Hematopoietic multipotent progenitor cell treated with erythropoietin and hydrocortisone succinate and interleukin-3 and kit ligand, for 4 days (in vitro differentiated cells): ENCODE measurements at regions not wholly inside any gene's neighbourhood (a gene's known extent, or its start where the extent isn't known, plus 50 kb on each side); places are given as distances from the start of the nearest gene placed in this dataset.
"Not testable (repeated sequence)": the region's sequence is repeated elsewhere in the genome, so short reads cannot be mapped to it uniquely, and the experiment has no call there.

ENCODE experiments used
- DNase-seq: peaks from one replicate; pipeline ENCODE4 v3.0.0-alpha.2; 2015

- DNase-seq = not testable (repeated sequence)
Observed at GRCh38 chr9:63912451-63912850, 1372.6 kb downstream of the FOXD4L5 start.

GRCh38 chr9:63909076-63909475, 1375.9 kb downstream of the FOXD4L5 start:
- DNase-seq = not testable (repeated sequence)

GRCh38 chr9:63899637-63900190, 1385.3 kb downstream of the FOXD4L5 start:
- DNase-seq = not testable (repeated sequence)

GRCh38 chr9:63881386-63881785, 1403.6 kb downstream of the FOXD4L5 start:
- DNase-seq = not testable (repeated sequence)

DNA sequence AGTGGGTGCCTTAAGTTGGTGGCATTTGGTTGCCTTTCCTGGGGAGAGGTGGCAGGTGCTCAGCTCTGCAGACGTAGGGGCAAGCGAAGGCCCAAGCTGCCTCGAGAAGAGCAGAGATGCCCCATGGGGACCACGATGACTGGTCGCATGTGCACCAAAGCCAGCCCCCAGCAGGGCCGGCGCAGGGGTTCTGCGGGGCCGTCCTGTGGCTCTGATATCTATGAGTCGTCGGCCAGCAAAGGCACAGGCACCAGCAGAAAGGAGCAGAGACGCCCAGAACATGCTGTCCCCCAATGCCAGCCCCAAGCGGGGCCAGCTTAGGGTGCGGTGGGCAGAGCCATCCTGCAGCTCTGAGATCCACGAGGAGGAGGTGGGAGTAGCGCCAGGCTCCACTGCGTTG, 1408.6 kb downstream of the FOXD4L5 start:
- DNase-seq = not testable (repeated sequence)

GRCh38 chr9:63859475-63860215, 1425.4 kb downstream of the FOXD4L5 start:
- peak; percentile 19 for DNase-seq

- DNase-seq = not testable (repeated sequence)
Observed at GRCh38 chr9:63859090-63859474, 1425.9 kb downstream of the FOXD4L5 start.

- DNase-seq = not testable (repeated sequence)
Observed at GRCh38 chr9:63853140-63853751, 1431.8 kb downstream of the FOXD4L5 start.

DNA sequence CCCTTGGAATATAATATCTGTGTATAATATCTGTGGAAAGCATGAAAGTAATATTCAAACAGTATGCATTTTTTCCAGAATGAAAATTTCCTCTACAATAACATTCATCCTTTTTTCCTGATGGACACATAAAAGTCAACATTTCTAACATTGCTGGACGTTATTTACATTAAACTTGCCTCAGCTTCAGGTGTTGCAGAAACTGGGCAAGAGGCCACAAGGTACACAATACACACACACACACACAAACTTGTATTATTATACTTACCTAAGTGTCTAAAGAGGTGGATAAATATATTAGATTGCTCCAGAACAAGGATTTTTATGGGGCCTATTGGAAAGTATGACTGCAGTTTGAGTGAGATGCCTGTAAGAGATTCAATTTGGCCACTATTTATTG, 1460.2 kb downstream of the FOXD4L5 start:
- not testable (repeated sequence) for DNase-seq

GRCh38 chr9:63823375-63824201, 1461.4 kb downstream of the FOXD4L5 start:
- not testable (repeated sequence) for DNase-seq

GRCh38 chr9:63822615-63823374, 1462.2 kb downstream of the FOXD4L5 start:
- DNase-seq = not testable (repeated sequence)

- DNase-seq = not testable (repeated sequence)
Observed at GRCh38 chr9:63821293-63821692, 1463.7 kb downstream of the FOXD4L5 start.

DNA sequence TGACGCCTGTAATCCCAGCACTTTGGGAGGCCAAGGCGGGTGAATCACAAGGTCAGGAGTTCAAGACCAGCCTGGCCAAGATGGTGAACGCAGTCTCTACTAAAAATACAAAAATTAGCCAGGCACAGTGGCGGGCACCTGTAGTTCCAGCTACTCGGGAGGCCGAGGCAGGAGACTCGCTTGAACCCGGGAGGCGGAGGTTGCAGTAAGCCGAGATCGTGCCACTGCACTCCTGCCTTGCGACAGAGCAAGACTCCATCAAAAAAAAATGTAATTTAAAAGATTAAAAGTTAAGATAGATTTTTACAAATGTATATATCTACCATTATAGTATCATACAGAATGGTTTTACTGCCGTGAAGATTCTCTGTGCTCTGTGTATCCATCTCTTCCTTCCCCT, 1464.1 kb downstream of the FOXD4L5 start:
- not testable (repeated sequence) for DNase-seq

DNA sequence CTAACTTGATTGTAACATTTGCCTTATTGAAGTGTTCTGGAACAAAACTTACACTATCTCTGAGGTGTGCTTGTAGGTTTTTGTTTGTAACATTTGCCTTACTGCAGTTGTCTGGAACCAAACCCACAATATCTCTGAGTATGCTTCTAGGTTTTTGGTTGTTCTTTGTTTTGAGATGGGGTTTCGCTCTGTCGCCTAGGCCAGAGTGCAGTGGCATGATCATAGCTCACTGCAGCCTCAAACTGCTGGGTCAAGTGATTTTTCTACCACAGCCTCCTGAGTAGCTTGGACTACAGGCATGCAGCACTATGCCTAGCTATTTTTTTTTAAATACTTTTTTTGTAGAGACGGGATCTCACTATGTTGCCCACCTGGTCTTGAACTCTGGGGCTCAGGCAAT, 1464.6 kb downstream of the FOXD4L5 start:
- DNase-seq = not testable (repeated sequence)

DNA sequence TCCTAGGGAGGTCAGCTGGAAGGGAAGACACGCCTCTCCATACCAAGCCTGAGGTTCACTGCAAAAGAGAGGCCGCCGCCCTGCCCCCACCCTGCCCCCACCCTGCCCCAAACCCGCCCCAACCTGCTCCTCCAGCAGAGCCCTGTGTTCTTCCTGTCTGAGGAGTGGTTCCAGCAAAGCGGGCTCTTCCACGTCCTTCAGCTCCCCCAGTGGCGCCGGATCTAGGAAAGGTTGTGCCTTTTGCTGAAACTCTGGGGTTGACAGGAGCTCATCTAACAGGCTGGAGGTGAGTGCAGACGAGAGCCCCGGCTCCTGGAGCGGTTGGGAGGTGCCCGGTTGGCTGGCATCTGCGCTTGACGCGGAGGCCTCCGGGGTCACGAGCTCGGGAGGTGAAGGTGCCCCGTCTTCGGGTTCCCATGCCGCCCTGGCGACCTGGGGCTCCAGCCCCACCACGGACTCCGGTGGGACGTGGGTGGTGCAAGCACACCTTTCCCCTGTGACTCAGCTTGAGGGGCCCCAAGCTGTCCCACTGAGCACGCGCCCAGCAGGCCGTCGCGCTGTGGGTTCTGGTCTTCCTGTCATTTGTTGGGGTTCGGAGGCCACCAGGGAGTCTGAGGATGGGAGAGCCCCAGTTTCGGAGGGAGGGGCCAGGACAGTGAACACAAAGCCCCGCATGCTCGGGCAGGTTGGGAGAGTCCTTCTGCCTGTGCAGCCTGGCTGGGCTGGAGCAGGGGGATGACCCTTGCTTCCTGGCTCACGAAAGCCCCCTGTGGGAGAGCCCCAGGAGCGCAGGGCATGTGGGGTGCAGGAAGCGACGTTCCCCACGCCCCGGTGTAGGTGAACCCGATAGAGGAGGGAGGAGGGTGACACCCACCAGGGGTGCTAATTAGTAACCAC, 1467.1 kb downstream of the FOXD4L5 start:
- peak; percentile 49 for DNase-seq

DNA sequence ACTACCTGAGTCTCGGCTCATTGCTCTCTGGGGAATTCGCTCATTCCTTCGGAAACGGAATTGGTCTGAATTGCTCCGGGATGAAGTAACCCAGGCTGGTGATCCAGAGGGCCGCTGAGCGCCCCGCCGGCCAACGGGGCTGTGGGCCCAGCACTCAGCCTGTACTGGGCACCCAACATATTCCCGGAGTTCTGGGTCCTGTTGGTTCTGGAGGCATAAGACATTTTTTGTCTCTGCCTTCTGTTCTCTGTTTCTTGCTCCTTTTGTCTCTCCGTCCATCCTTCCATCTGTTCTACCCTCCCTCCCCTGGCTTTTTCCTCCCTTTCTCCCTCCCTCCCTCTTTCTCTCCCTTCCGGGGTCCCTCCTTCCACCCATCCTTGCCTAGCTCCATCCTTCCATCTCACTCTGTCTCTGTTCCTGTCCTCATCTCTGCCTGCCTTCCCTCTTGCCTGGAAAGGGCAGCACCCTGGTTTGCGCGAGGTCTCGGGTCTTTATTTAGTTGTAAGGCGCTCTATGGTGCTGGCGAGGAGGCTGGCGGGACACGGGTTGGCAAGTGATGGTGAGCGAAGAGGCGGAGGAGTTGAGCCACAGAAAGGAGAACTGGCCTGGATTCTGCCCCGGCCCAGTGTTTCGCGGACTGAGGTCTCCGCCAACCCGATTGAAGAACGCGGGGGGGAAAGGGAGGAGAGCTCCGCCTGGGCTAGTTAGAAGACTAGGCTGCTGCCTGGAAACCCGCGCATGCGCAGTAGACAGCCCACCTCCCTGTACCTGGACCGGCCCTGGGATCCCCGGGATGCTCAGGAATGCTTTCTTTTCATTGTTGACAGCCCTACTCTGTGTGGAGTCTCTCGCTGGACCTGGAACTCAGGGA, 1468.0 kb downstream of the FOXD4L5 start:
- peak; percentile 75 for DNase-seq

GRCh38 chr9:63814970-63815669, 1469.9 kb downstream of the FOXD4L5 start:
- not testable (repeated sequence) for DNase-seq

DNA sequence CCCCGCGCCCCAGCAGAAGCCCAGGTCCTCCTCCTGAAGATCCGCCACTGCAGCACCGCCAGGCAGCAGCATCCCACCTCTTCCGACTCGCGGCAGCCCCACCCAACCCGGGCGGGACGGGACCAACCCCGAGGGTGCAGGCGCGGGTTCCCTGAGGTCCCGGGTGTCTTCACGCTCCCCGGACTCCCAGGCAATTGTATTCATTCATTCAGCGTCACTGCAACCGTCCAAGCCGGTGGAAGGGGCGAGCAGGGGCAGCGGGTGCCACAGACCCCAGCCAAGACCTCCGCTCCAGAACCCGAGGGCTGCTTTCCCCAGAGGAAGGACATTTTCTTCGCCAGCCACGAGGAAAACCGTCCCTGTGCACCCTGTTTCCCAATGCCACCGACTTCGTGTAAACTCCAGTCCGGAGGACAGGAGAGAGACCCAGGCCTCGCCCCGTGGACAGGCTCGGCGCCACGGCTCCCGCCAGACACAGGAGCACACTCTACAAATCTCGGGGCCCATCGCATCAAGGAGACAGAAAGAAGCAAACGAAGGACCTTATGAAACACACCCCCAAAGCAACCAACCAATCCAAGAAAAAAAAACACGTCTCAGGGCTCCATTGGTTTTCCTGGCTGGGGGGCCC, 1471.5 kb downstream of the FOXD4L5 start:
- DNase-seq = not testable (repeated sequence)

DNA sequence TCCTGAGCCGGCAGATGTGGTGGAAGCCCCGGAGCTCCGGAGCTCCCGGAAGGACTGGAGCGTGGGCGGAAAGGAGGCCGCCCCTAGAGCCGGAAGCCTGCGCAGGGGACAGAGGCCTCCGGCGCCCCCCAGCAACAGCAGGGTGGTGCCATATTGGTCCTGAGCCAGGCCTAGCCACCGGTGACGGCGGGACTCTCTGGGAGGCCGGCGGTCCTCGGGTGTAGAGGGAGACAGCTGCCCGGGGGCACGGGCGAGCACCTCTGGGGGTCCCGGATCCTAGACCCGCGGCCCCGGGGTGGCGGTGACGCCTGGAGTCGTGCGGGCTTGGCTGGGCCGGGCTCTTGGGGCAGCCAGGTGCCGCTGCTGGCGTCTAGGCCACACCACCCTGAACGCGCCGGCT, 1472.2 kb downstream of the FOXD4L5 start:
- DNase-seq = not testable (repeated sequence)
